ENCODE measurements at regions not wholly inside any gene's neighbourhood (a gene's known extent, or its start where the extent isn't known, plus 50 kb on each side); places are given as distances from the start of the nearest gene placed in this dataset.

DNA sequence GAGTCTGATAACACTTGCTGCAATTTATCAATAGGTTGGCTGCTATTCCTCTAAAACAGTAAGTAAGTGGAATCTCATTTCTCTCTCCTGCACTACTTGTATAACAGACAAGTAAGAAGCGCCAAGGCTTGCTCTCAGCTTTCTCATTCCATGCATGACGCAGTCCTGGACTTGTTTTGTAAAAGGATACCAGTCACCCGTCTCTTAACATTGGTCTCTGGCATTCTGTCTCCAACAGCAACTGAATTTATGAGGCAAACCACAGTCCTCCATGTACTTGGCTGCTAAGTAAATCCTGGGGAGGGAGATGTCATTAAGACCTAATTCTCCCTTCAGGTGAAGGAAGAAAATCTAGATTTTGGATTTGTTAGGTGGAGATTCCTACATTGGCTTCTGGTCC is 115.4 kb downstream of the OPN5 start:
- TF ChIP-seq CTCF (conservative IDR thresholded peaks at IDR 0.05; ENCODE audit: low read depth, low read length) (no peak), EZH2 (IDR thresholded peaks at IDR 0.05; ENCODE audit: low read length, unreplicated experiment) (no peak), EZH2phosphoT487 (IDR thresholded peaks at IDR 0.05; ENCODE audit: borderline replicate concordance, low read length) (no peak)

Data from PC-3 (cell line).